IMR-90 (cell line): ENCODE measurements at regions not wholly inside any gene's neighbourhood (a gene's known extent, or its start where the extent isn't known, plus 50 kb on each side); places are given as distances from the start of the nearest gene placed in this dataset.

Source experiments
- ATAC-seq: fragments of 200-7000 bp; cut with Tn5 transposase; 2 replicates; pipeline ENCODE4 v1.9.1; 2020; ENCODE audit warnings: low read depth, mild to moderate bottlenecking, moderate library complexity
- BruUV-seq: library from RNA; stranded (reverse); fragments of 400-500 nt; replicated peaks from 2 replicates; lab custom pipeline; 2021; lab: Mats Ljungman, UMichigan
- CTCF ChIA-PET: fragments of 300-600 bp; formaldehyde crosslinking; extraction: SDS; loops from one replicate; lab custom pipeline; 2021; ENCODE audit warnings: antibody characterized with exemption; lab: Yijun Ruan, JAX
- POLR2A ChIA-PET: fragments of 300-600 bp; sonication (Branson Sonifier 250); formaldehyde crosslinking; loops from one replicate; lab custom pipeline; 2022; ENCODE audit warnings: antibody characterized with exemption; ENCODE audit not compliant: unreplicated experiment; lab: Charles Lee
- DNase-seq: peaks from one replicate; pipeline ENCODE4 v3.0.0; 2013
- H2AFZ ChIP-seq: replicated peaks from 2 replicates; pipeline ENCODE3; 2013; ENCODE audit warnings: low read length, mild to moderate bottlenecking; ENCODE audit not compliant: poor library complexity
- H2AK5ac ChIP-seq: 2 replicates; pipeline ENCODE4 v1.6.1; 2013; ENCODE audit warnings: low read depth, low read length, inconsistent platforms
- H2AK9ac ChIP-seq: replicated peaks from 2 replicates; pipeline ENCODE3; 2013; ENCODE audit warnings: mild to moderate bottlenecking, low read depth, low read length, moderate library complexity; ENCODE audit not compliant: poor library complexity
- H2BK120ac ChIP-seq: 2 replicates; pipeline ENCODE4 v1.6.1; 2013; ENCODE audit warnings: low read depth, low read length, inconsistent platforms
- H2BK15ac ChIP-seq: 3 replicates; pipeline ENCODE4 v1.6.1; 2013; ENCODE audit warnings: low read depth, low read length, inconsistent platforms
- H2BK20ac ChIP-seq: 2 replicates; pipeline ENCODE4 v1.6.1; 2013; ENCODE audit warnings: low read depth, mild to moderate bottlenecking, inconsistent platforms, low read length, moderate library complexity
- H2BK5ac ChIP-seq: 2 replicates; pipeline ENCODE4 v1.6.1; 2013; ENCODE audit warnings: mild to moderate bottlenecking, low read depth, low read length, inconsistent platforms; ENCODE audit not compliant: poor library complexity, severe bottlenecking
- H3K14ac ChIP-seq: replicated peaks from 2 replicates; pipeline ENCODE4 v1.6.1; 2013; ENCODE audit warnings: low read depth, low read length, inconsistent platforms
- H3K18ac ChIP-seq: 2 replicates; pipeline ENCODE4 v1.6.1; 2013; ENCODE audit warnings: low read depth, low read length, control low read depth
- H3K23ac ChIP-seq: 2 replicates; pipeline ENCODE4 v1.6.1; 2013; ENCODE audit warnings: low read depth, low read length, inconsistent platforms
- H3K27ac ChIP-seq: 2 replicates; pipeline ENCODE4 v1.5.1; 2013; ENCODE audit warnings: mild to moderate bottlenecking, control low read depth, low read length; ENCODE audit not compliant: insufficient read depth
- H3K27me3 ChIP-seq: 2 replicates; pipeline ENCODE4 v1.6.1; 2013; ENCODE audit warnings: low read length; ENCODE audit not compliant: control insufficient read depth, insufficient read depth
- H3K36me3 ChIP-seq: 2 replicates; pipeline ENCODE4 v1.6.1; 2013; ENCODE audit warnings: low read length, mixed read lengths; ENCODE audit not compliant: control insufficient read depth, insufficient read depth
- H3K4ac ChIP-seq: 2 replicates; pipeline ENCODE4 v1.6.1; 2013; ENCODE audit warnings: low read depth, low read length, inconsistent platforms
- H3K4me1 ChIP-seq: 2 replicates; pipeline ENCODE4 v1.6.1; 2013; ENCODE audit warnings: low read length, mixed read lengths; ENCODE audit not compliant: control insufficient read depth, insufficient read depth
- H3K4me2 ChIP-seq: 2 replicates; pipeline ENCODE4 v1.6.1; 2013; ENCODE audit warnings: low read depth, mild to moderate bottlenecking, control low read depth, low read length, moderate library complexity
- H3K4me3 ChIP-seq: 2 replicates; pipeline ENCODE4 v1.5.1; 2013; ENCODE audit warnings: low read depth, mild to moderate bottlenecking, control low read depth, low read length, moderate library complexity; ENCODE audit not compliant: insufficient read depth
- H3K56ac ChIP-seq: 2 replicates; pipeline ENCODE4 v1.6.1; 2013; ENCODE audit warnings: low read length, inconsistent platforms; ENCODE audit not compliant: insufficient read depth; ENCODE audit errors: extremely low read depth
- H3K79me1 ChIP-seq, 2 experiments: 2 replicates each; pipeline ENCODE4 v1.6.1; 2013; ENCODE audit warnings: low read length in 2 of 2, inconsistent platforms in 1 of 2, low read depth in 1 of 2
- H3K9ac ChIP-seq: 2 replicates; pipeline ENCODE4 v1.6.1; 2013; ENCODE audit warnings: low read depth, low read length, control low read depth
- H3K9me1 ChIP-seq: 2 replicates; pipeline ENCODE4 v1.6.1; 2013; ENCODE audit warnings: low read length, inconsistent platforms; ENCODE audit not compliant: insufficient read depth
- H3K9me3 ChIP-seq: 2 replicates; pipeline ENCODE4 v1.6.1; 2013; ENCODE audit warnings: low read length; ENCODE audit not compliant: control insufficient read depth, insufficient read depth
- H4K20me1 ChIP-seq: 2 replicates; pipeline ENCODE4 v1.6.1; 2013; ENCODE audit warnings: low read length, inconsistent platforms; ENCODE audit not compliant: insufficient read depth
- H4K5ac ChIP-seq: 2 replicates; pipeline ENCODE4 v1.6.1; 2013; ENCODE audit warnings: mild to moderate bottlenecking, low read depth, low read length, control low read depth
- H4K8ac ChIP-seq, 2 experiments: 2 replicates each; pipeline ENCODE4 v1.6.1; 2013; ENCODE audit warnings: low read depth in 2 of 2, low read length in 2 of 2, control low read depth in 1 of 2, inconsistent platforms in 1 of 2
- H4K91ac ChIP-seq: 2 replicates; pipeline ENCODE4 v1.6.1; 2013; ENCODE audit warnings: low read depth, low read length, inconsistent platforms; ENCODE audit not compliant: insufficient read depth
- CHD1 ChIP-seq: IDR thresholded peaks from 2 replicates; pipeline ENCODE4 v1.6.1; 2012; ENCODE audit warnings: low read depth, low read length, improper control_type of control experiment
- FOS ChIP-seq: fragments of 150-350 bp; IDR thresholded peaks from 2 replicates; pipeline ENCODE4 v1.6.1; 2016; ENCODE audit warnings: low read depth, low read length
- MAZ ChIP-seq: IDR thresholded peaks from 2 replicates; pipeline ENCODE4 v1.6.1; 2012; ENCODE audit warnings: low read depth, mild to moderate bottlenecking, low read length, improper control_type of control experiment, moderate library complexity, borderline replicate concordance
- RCOR1 ChIP-seq: IDR thresholded peaks from 2 replicates; pipeline ENCODE4 v1.6.1; 2012; ENCODE audit warnings: mild to moderate bottlenecking, low read length, improper control_type of control experiment; ENCODE audit not compliant: insufficient replicate concordance
- WGBS, 2 experiments: methylation state at CpG; one replicate each; pipeline versions ENCODE4 v1.1.5 to v1.1.7; 2013; ENCODE audit warnings: missing lambda C conversion rate in 2 of 2; ENCODE audit not compliant: insufficient read length in 1 of 2; ENCODE audit errors: extremely low coverage in 2 of 2; 5-methylcytosine and 5-hydroxymethylcytosine counted together
- dilution Hi-C: fragments of 300-500 bp; cut with HindIII; formaldehyde crosslinking; loops from one replicate; pipeline ENCODE4 v1.14.3; 2018; ENCODE audit warnings: low sequenced_read_pairs; ENCODE audit not compliant: unreplicated experiment
- in situ Hi-C: fragments of 300-500 bp; cut with MboI; formaldehyde crosslinking; loops from 3 replicates; pipeline ENCODE4 v1.14.3; 2019; ENCODE audit warnings: low sequenced_read_pairs, inconsistent platforms, mixed read lengths
- intact Hi-C: fragments of 100-400 bp; cut with micrococcal nuclease; formaldehyde crosslinking; loops from 2 replicates; pipeline ENCODE4 v1.10.0; 2022
- TF ChIP-seq, protein P1 (sequence below): fragments of 150-350 bp; IDR thresholded peaks from 2 replicates; pipeline ENCODE4 v1.6.1; 2016; ENCODE audit warnings: low read depth, mild to moderate bottlenecking, low read length, moderate library complexity, borderline replicate concordance
- TF ChIP-seq, protein P2 (sequence below): conservative IDR thresholded peaks from 2 replicates; pipeline ENCODE4 v1.5.1; 2012; ENCODE audit warnings: mild to moderate bottlenecking, low read depth, low read length, improper control_type of control experiment

GRCh38 chr14:36013483-36013882 is 163.0 kb downstream of the PTCSC3 start:
- H3K27me3 ChIP-seq = no peaks in the 10 kb centered on the region; the same call in 1 of the 2 replicates
- ATAC-seq (no peak), DNase-seq (no peak)
- no peak overlapping the region for H4K91ac ChIP-seq
- H3K4me2 ChIP-seq = no peak overlapping the region
- H3K4me1 ChIP-seq = no peaks in the 10 kb centered on the region
- no peaks in the 10 kb centered on the region for H3K9me3 ChIP-seq
- intact Hi-C loops = no loop called here
- H4K5ac ChIP-seq = no peak overlapping the region
- H2BK15ac ChIP-seq = no peak overlapping the region
- no peak overlapping the region for H2AFZ ChIP-seq
- no CpG with 5 or more reads among the region's 3 CpGs for WGBS, 2 experiments
- TF ChIP-seq CHD1 (no peak), RCOR1 (no peak), MAZ (no peak), FOS (no peak)
- TF ChIP-seq, protein P1, sequence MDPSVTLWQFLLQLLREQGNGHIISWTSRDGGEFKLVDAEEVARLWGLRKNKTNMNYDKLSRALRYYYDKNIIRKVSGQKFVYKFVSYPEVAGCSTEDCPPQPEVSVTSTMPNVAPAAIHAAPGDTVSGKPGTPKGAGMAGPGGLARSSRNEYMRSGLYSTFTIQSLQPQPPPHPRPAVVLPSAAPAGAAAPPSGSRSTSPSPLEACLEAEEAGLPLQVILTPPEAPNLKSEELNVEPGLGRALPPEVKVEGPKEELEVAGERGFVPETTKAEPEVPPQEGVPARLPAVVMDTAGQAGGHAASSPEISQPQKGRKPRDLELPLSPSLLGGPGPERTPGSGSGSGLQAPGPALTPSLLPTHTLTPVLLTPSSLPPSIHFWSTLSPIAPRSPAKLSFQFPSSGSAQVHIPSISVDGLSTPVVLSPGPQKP = no peak
- TF ChIP-seq, protein P2, sequence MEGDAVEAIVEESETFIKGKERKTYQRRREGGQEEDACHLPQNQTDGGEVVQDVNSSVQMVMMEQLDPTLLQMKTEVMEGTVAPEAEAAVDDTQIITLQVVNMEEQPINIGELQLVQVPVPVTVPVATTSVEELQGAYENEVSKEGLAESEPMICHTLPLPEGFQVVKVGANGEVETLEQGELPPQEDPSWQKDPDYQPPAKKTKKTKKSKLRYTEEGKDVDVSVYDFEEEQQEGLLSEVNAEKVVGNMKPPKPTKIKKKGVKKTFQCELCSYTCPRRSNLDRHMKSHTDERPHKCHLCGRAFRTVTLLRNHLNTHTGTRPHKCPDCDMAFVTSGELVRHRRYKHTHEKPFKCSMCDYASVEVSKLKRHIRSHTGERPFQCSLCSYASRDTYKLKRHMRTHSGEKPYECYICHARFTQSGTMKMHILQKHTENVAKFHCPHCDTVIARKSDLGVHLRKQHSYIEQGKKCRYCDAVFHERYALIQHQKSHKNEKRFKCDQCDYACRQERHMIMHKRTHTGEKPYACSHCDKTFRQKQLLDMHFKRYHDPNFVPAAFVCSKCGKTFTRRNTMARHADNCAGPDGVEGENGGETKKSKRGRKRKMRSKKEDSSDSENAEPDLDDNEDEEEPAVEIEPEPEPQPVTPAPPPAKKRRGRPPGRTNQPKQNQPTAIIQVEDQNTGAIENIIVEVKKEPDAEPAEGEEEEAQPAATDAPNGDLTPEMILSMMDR = no peak
- CTCF ChIA-PET = no interaction called here
- H3K56ac ChIP-seq = no peak overlapping the region
- no peak overlapping the region for H2BK20ac ChIP-seq
- H3K14ac ChIP-seq = no peak overlapping the region
- in situ Hi-C loops = no loop called here
- no peak overlapping the region for H3K23ac ChIP-seq
- H3K27ac ChIP-seq = no peak overlapping the region
- no peak overlapping the region for H3K9ac ChIP-seq
- no peak overlapping the region for H2AK5ac ChIP-seq
- H4K8ac ChIP-seq = no peak overlapping the region
- H2BK5ac ChIP-seq = no peak overlapping the region
- dilution Hi-C loops = no loop called here
- H2AK9ac ChIP-seq = no peak overlapping the region
- no peak overlapping the region for H3K4ac ChIP-seq
- POLR2A ChIA-PET = no interaction called here
- no peak overlapping the region for H3K4me3 ChIP-seq
- H3K79me1 ChIP-seq = no peaks in the 10 kb centered on the region
- H2BK120ac ChIP-seq = no peak overlapping the region
- no peaks in the 10 kb centered on the region for H4K20me1 ChIP-seq
- H3K18ac ChIP-seq = no peak overlapping the region
- BruUV-seq = no TSS peak
- no peaks in the 10 kb centered on the region for H3K9me1 ChIP-seq
- H3K36me3 ChIP-seq = no peaks in the 10 kb centered on the region
